ENCODE measurements at regions not wholly inside any gene's neighbourhood (a gene's known extent, or its start where the extent isn't known, plus 50 kb on each side); places are given as distances from the start of the nearest gene placed in this dataset.

- H3K27ac ChIP-seq (replicated peaks) = no peak overlapping the region
- no peaks in the 10 kb centered on the region for H3K27me3 ChIP-seq (ENCODE audit: insufficient read depth, poor library complexity, severe bottlenecking)
- DNase-seq (ENCODE audit: low read depth in 1 of 2, low spot score in 1 of 2) = no peak
- H3K4me3 ChIP-seq (replicated peaks; ENCODE audit: insufficient read depth, low read length) = no peak overlapping the region
- TF ChIP-seq POLR2AphosphoS5 (IDR thresholded peaks at IDR 0.05; ENCODE audit: low read depth) = no peak
- no peak for TF ChIP-seq GABPA (IDR thresholded peaks at IDR 0.05; ENCODE audit: low read depth)
- TF ChIP-seq SPI1 (IDR thresholded peaks at IDR 0.05; ENCODE audit: borderline replicate concordance, low read depth) = no peak
- TF ChIP-seq, protein P1, sequence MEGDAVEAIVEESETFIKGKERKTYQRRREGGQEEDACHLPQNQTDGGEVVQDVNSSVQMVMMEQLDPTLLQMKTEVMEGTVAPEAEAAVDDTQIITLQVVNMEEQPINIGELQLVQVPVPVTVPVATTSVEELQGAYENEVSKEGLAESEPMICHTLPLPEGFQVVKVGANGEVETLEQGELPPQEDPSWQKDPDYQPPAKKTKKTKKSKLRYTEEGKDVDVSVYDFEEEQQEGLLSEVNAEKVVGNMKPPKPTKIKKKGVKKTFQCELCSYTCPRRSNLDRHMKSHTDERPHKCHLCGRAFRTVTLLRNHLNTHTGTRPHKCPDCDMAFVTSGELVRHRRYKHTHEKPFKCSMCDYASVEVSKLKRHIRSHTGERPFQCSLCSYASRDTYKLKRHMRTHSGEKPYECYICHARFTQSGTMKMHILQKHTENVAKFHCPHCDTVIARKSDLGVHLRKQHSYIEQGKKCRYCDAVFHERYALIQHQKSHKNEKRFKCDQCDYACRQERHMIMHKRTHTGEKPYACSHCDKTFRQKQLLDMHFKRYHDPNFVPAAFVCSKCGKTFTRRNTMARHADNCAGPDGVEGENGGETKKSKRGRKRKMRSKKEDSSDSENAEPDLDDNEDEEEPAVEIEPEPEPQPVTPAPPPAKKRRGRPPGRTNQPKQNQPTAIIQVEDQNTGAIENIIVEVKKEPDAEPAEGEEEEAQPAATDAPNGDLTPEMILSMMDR (IDR thresholded peaks at IDR 0.05; ENCODE audit: insufficient read depth, low read length) = no peak
- TF ChIP-seq, protein P2, sequence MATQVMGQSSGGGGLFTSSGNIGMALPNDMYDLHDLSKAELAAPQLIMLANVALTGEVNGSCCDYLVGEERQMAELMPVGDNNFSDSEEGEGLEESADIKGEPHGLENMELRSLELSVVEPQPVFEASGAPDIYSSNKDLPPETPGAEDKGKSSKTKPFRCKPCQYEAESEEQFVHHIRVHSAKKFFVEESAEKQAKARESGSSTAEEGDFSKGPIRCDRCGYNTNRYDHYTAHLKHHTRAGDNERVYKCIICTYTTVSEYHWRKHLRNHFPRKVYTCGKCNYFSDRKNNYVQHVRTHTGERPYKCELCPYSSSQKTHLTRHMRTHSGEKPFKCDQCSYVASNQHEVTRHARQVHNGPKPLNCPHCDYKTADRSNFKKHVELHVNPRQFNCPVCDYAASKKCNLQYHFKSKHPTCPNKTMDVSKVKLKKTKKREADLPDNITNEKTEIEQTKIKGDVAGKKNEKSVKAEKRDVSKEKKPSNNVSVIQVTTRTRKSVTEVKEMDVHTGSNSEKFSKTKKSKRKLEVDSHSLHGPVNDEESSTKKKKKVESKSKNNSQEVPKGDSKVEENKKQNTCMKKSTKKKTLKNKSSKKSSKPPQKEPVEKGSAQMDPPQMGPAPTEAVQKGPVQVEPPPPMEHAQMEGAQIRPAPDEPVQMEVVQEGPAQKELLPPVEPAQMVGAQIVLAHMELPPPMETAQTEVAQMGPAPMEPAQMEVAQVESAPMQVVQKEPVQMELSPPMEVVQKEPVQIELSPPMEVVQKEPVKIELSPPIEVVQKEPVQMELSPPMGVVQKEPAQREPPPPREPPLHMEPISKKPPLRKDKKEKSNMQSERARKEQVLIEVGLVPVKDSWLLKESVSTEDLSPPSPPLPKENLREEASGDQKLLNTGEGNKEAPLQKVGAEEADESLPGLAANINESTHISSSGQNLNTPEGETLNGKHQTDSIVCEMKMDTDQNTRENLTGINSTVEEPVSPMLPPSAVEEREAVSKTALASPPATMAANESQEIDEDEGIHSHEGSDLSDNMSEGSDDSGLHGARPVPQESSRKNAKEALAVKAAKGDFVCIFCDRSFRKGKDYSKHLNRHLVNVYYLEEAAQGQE (IDR thresholded peaks at IDR 0.05; ENCODE audit: insufficient replicate concordance, low read depth) = no peak
Observed at GRCh38 chr7:109206196-109206595, 636.5 kb downstream of the DNAJB9 start.

- no peaks in the 10 kb centered on the region for H3K27me3 ChIP-seq (ENCODE audit: insufficient read depth, poor library complexity, severe bottlenecking)
- H3K4me3 ChIP-seq (replicated peaks; ENCODE audit: insufficient read depth, low read length) = no peak overlapping the region
- TF ChIP-seq GABPA (IDR thresholded peaks at IDR 0.05; ENCODE audit: low read depth) = no peak
- TF ChIP-seq, protein P2 (IDR thresholded peaks at IDR 0.05; ENCODE audit: insufficient replicate concordance, low read depth) = no peak
- TF ChIP-seq, protein P1 (IDR thresholded peaks at IDR 0.05; ENCODE audit: insufficient read depth, low read length) = no peak
- TF ChIP-seq SPI1 (IDR thresholded peaks at IDR 0.05; ENCODE audit: borderline replicate concordance, low read depth) = no peak
- TF ChIP-seq POLR2AphosphoS5 (IDR thresholded peaks at IDR 0.05; ENCODE audit: low read depth) = no peak
- DNase-seq (ENCODE audit: low read depth in 1 of 2, low spot score in 1 of 2) = no peak
- no peak overlapping the region for H3K27ac ChIP-seq (replicated peaks)
Observed at GRCh38 chr7:109213081-109213480, 643.4 kb downstream of the DNAJB9 start.

- no peak for TF ChIP-seq POLR2AphosphoS5 (IDR thresholded peaks at IDR 0.05; ENCODE audit: low read depth)
- no peak for TF ChIP-seq SPI1 (IDR thresholded peaks at IDR 0.05; ENCODE audit: borderline replicate concordance, low read depth)
- TF ChIP-seq, protein P2 (IDR thresholded peaks at IDR 0.05; ENCODE audit: insufficient replicate concordance, low read depth) = no peak
- no peak for TF ChIP-seq GABPA (IDR thresholded peaks at IDR 0.05; ENCODE audit: low read depth)
- TF ChIP-seq, protein P1 (IDR thresholded peaks at IDR 0.05; ENCODE audit: insufficient read depth, low read length) = no peak
- no peak for DNase-seq (ENCODE audit: low read depth in 1 of 2, low spot score in 1 of 2)
- H3K4me3 ChIP-seq (replicated peaks; ENCODE audit: insufficient read depth, low read length) = no peak overlapping the region
- no peaks in the 10 kb centered on the region for H3K27me3 ChIP-seq (ENCODE audit: insufficient read depth, poor library complexity, severe bottlenecking)
- no peak overlapping the region for H3K27ac ChIP-seq (replicated peaks)
Observed at GRCh38 chr7:109215341-109215740, 645.7 kb downstream of the DNAJB9 start.

Measured in HL-60 (cell line).